Upper lobe of right lung (tissue), 1 donor: ENCODE measurements at regions not wholly inside any gene's neighbourhood (a gene's known extent, or its start where the extent isn't known, plus 50 kb on each side); places are given as distances from the start of the nearest gene placed in this dataset.
"Not testable (repeated sequence)": the region's sequence is repeated elsewhere in the genome, so short reads cannot be mapped to it uniquely, and the experiment has no call there.

Source experiments
- ATAC-seq: fragments of 200-7000 bp; cut with Tn5 transposase; one replicate; pipeline ENCODE4 v1.9.1; 2020; ENCODE audit warnings: mild to moderate bottlenecking, moderate library complexity
- DNase-seq: peaks from one replicate; pipeline ENCODE4 v3.0.0-alpha.2; 2020
- H3K27ac ChIP-seq: fragments of 200-600 bp; one replicate; pipeline ENCODE4 v1.8.0; 2022
- H3K27me3 ChIP-seq: fragments of 200-600 bp; one replicate; pipeline ENCODE4 v1.8.0; 2022; ENCODE audit warnings: mild to moderate bottlenecking
- H3K36me3 ChIP-seq: fragments of 200-600 bp; one replicate; pipeline ENCODE4 v1.8.0; 2022
- H3K4me1 ChIP-seq: fragments of 200-600 bp; one replicate; pipeline ENCODE4 v1.8.0; 2022
- H3K4me3 ChIP-seq: fragments of 200-600 bp; one replicate; pipeline ENCODE4 v1.8.0; 2022; ENCODE audit warnings: mild to moderate bottlenecking
- H3K9me3 ChIP-seq: fragments of 200-600 bp; one replicate; pipeline ENCODE4 v1.8.0; 2022
- CTCF ChIP-seq: fragments of 200-600 bp; IDR thresholded peaks from one replicate; pipeline ENCODE4 v1.8.0; 2022; ENCODE audit warnings: antibody characterized with exemption
- intact Hi-C: fragments of 100-400 bp; cut with DNase I; formaldehyde crosslinking; loops from one replicate; pipeline ENCODE4 v1.11.0; 2022
- donor health status: DM: no; HTN: yes; CAD: no; lungs with severe emphysema.

GRCh38 chr2:201546576-201546975 lies 95.0 kb downstream of the STRADB start:
- no peaks in the 10 kb centered on the region for H3K36me3 ChIP-seq
- H3K27ac ChIP-seq: no peak overlapping the region
- no peak for ATAC-seq
- TF ChIP-seq CTCF: no peak
- no peaks in the 10 kb centered on the region for H3K27me3 ChIP-seq
- H3K4me3 ChIP-seq: no peak overlapping the region
- no peaks in the 10 kb centered on the region for H3K9me3 ChIP-seq
- no peak for DNase-seq
- no peaks in the 10 kb centered on the region for H3K4me1 ChIP-seq
- intact Hi-C loops: no loop called here

- Histone ChIP-seq H3K9me3 (no peaks in the 10 kb centered on the region), H3K36me3 (no peaks in the 10 kb centered on the region), H3K27me3 (no peaks in the 10 kb centered on the region), H3K4me3 (no peak overlapping the region), H3K27ac (no peak overlapping the region), H3K4me1 (no peaks in the 10 kb centered on the region)
- TF ChIP-seq CTCF: no peak
- ATAC-seq: no peak
- DNase-seq: no peak
- intact Hi-C loops: no loop called here
Observed at GRCh38 chr2:201542291-201542690, 90.8 kb downstream of the STRADB start.

GRCh38 chr2:201539271-201539670 lies 87.7 kb downstream of the STRADB start:
- H3K4me1 ChIP-seq, H3K27me3 ChIP-seq, DNase-seq, intact Hi-C loops, ATAC-seq, H3K4me3 ChIP-seq, H3K36me3 ChIP-seq, H3K27ac ChIP-seq, H3K9me3 ChIP-seq: not testable (repeated sequence)

GRCh38 chr2:201538025-201538424 lies 86.5 kb downstream of the STRADB start:
- Histone ChIP-seq H3K4me3 (no peak overlapping the region), H3K27me3 (no peaks in the 10 kb centered on the region), H3K36me3 (no peaks in the 10 kb centered on the region), H3K27ac (no peak overlapping the region), H3K9me3 (peaks cover 2% of the 10 kb centered on the region), H3K4me1 (no peaks in the 10 kb centered on the region)
- intact Hi-C loops: no loop called here
- no peak for DNase-seq
- ATAC-seq: no peak
- no peak for TF ChIP-seq CTCF

- Histone ChIP-seq H3K4me3 (no peak overlapping the region), H3K9me3 (peaks cover 8% of the 10 kb centered on the region), H3K4me1 (no peaks in the 10 kb centered on the region), H3K27ac (no peak overlapping the region), H3K36me3 (no peaks in the 10 kb centered on the region), H3K27me3 (no peaks in the 10 kb centered on the region)
- DNase-seq (no peak), ATAC-seq (no peak)
- TF ChIP-seq CTCF: no peak
- intact Hi-C loops: no loop called here
Observed at GRCh38 chr2:201536754-201537153, 85.2 kb downstream of the STRADB start.

GRCh38 chr2:201536046-201536445 lies 84.5 kb downstream of the STRADB start:
- Histone ChIP-seq H3K4me3 (no peak overlapping the region), H3K27me3 (no peaks in the 10 kb centered on the region), H3K36me3 (no peaks in the 10 kb centered on the region), H3K27ac (no peak overlapping the region), H3K4me1 (no peaks in the 10 kb centered on the region), H3K9me3 (peaks cover 8% of the 10 kb centered on the region)
- ATAC-seq: no peak
- intact Hi-C loops: no loop called here
- no peak for DNase-seq
- TF ChIP-seq CTCF: no peak
